Testis (tissue), 2 donors: ENCODE measurements at regions not wholly inside any gene's neighbourhood (a gene's known extent, or its start where the extent isn't known, plus 50 kb on each side); places are given as distances from the start of the nearest gene placed in this dataset.

Experiments used
- DNase-seq: peaks from one replicate; pipeline ENCODE4 v3.0.0-alpha.2; 2019
- H3K27ac ChIP-seq, 2 donors: fragments of 200-600 bp; sonication (generic); one replicate each; pipeline ENCODE4 v1.5.1; 2019
- H3K27me3 ChIP-seq: fragments of 200-600 bp; sonication (generic); one replicate; pipeline ENCODE4 v1.5.1; 2019
- H3K36me3 ChIP-seq: fragments of 200-600 bp; sonication (generic); one replicate; pipeline ENCODE4 v1.5.1; 2017; ENCODE audit warnings: low read depth; ENCODE audit errors: missing control alignments
- H3K4me1 ChIP-seq: fragments of 200-600 bp; sonication (generic); one replicate; pipeline ENCODE4 v1.5.1; 2019
- H3K4me3 ChIP-seq, 2 donors: fragments of 200-600 bp; sonication (generic); one replicate each; pipeline ENCODE4 v1.5.1; 2017 to 2019
- H3K9me3 ChIP-seq: fragments of 200-600 bp; sonication (generic); one replicate; pipeline ENCODE4 v1.5.1; 2017
- CTCF ChIP-seq, 3 experiments: fragments of 450-650 bp in 2 of 3; fragments of 200-600 bp in 1 of 3; sonication (generic) in 1 of 3; IDR thresholded peaks; one replicate each; pipeline ENCODE4 v1.5.1; 2016 to 2019; ENCODE audit warnings: antibody characterized with exemption in 3 of 3, mild to moderate bottlenecking in 2 of 3, moderate library complexity in 1 of 3
- POLR2A ChIP-seq: fragments of 450-650 bp; IDR thresholded peaks from one replicate; pipeline ENCODE4 v1.6.1; 2017; ENCODE audit warnings: antibody characterized with exemption, mild to moderate bottlenecking, moderate library complexity
- WGBS, 2 donors: methylation state at CpG; one replicate each; pipeline ENCODE4 v1.1.5; 2018; 5-methylcytosine and 5-hydroxymethylcytosine counted together
- intact Hi-C: fragments of 100-400 bp; cut with DNase I; formaldehyde crosslinking; loops from one replicate; pipeline ENCODE4 v1.15.1; 2023; ENCODE audit warnings: low total_unique reads

GRCh38 chr5:3321923-3322322, 273.7 kb upstream of the IRX1 start:
- WGBS, 2 donors: 89 to 93% methylated on average over 8 to 10 of the region's 10 CpGs
- no peaks in the 10 kb centered on the region for H3K4me1 ChIP-seq
- H3K9me3 ChIP-seq: no peaks in the 10 kb centered on the region
- H3K4me3 ChIP-seq: no peak overlapping the region
- intact Hi-C loops: no loop called here
- H3K27ac ChIP-seq: no peak overlapping the region
- no peak for DNase-seq
- H3K36me3 ChIP-seq: no peaks in the 10 kb centered on the region
- no peaks in the 10 kb centered on the region for H3K27me3 ChIP-seq
- no peak for TF ChIP-seq CTCF (IDR thresholded peaks at IDR 0.05)
- TF ChIP-seq POLR2A: no peak

- Histone ChIP-seq H3K36me3 (no peaks in the 10 kb centered on the region), H3K4me1 (no peaks in the 10 kb centered on the region), H3K27me3 (no peaks in the 10 kb centered on the region), H3K27ac (no peak overlapping the region), H3K4me3 (no peak overlapping the region), H3K9me3 (no peaks in the 10 kb centered on the region)
- TF ChIP-seq CTCF (IDR thresholded peaks at IDR 0.05) (no peak), POLR2A (no peak)
- DNase-seq: no peak
- 75 to 89% methylated on average over 11 of the region's 11 CpGs for WGBS, 2 donors
- intact Hi-C loops: no loop called here
Observed at GRCh38 chr5:3321119-3321760, 274.4 kb upstream of the IRX1 start.

GRCh38 chr5:3320317-3320875, 275.2 kb upstream of the IRX1 start:
- intact Hi-C loops: no loop called here

GRCh38 chr5:3317051-3317795, 278.4 kb upstream of the IRX1 start:
- no peaks in the 10 kb centered on the region for H3K27me3 ChIP-seq
- no peaks in the 10 kb centered on the region for H3K36me3 ChIP-seq
- no peaks in the 10 kb centered on the region for H3K9me3 ChIP-seq
- no peaks in the 10 kb centered on the region for H3K4me1 ChIP-seq
- no peak for DNase-seq
- TF ChIP-seq CTCF (IDR thresholded peaks at IDR 0.05) (no peak), POLR2A (no peak)
- H3K4me3 ChIP-seq: no peak overlapping the region
- H3K27ac ChIP-seq: no peak overlapping the region
- WGBS, 2 donors: 64 to 76% methylated on average over 10 of the region's 10 CpGs
- intact Hi-C loops: no loop called here

More at GRCh38 chr5:3320317-3320875, 275.2 kb upstream of the IRX1 start:
- H3K36me3 ChIP-seq: no peaks in the 10 kb centered on the region
- no peaks in the 10 kb centered on the region for H3K27me3 ChIP-seq
- no peak overlapping the region for H3K27ac ChIP-seq
- WGBS, 2 donors: 73 to 83% methylated on average over 18 to 19 of the region's 19 CpGs
- TF ChIP-seq POLR2A: no peak
- TF ChIP-seq CTCF (IDR thresholded peaks at IDR 0.05): no peak
- no peaks in the 10 kb centered on the region for H3K9me3 ChIP-seq
- no peaks in the 10 kb centered on the region for H3K4me1 ChIP-seq
- no peak overlapping the region for H3K4me3 ChIP-seq
- DNase-seq: no peak
